ENCODE measurements at regions not wholly inside any gene's neighbourhood (a gene's known extent, or its start where the extent isn't known, plus 50 kb on each side); places are given as distances from the start of the nearest gene placed in this dataset.

- no peak for DNase-seq
Measured at GRCh38 chr3:82508-82907, 114.1 kb upstream of the CHL1 start.

DNA sequence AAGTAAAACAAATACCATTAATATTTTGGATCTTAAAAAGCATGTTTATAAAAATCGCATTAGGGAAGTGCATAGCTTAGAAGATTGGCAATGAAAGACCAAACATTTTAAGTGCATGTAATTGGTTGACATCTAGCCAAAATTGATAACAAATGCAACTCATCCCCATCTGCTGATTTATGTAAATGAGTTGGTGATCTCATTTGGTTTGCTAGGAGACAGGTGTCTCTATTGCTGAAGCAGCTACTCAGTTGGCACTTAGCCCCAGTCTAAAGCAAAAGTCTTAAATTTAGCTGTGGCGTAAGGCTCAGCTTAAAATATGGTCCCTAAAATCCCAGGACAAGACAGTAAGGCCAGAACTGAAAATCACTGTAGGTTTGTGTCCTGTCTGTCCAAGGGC is 113.5 kb upstream of the CHL1 start:
- no peak for DNase-seq

- DNase-seq: no peak
Measured at GRCh38 chr3:85180-85579, 111.4 kb upstream of the CHL1 start.

DNA sequence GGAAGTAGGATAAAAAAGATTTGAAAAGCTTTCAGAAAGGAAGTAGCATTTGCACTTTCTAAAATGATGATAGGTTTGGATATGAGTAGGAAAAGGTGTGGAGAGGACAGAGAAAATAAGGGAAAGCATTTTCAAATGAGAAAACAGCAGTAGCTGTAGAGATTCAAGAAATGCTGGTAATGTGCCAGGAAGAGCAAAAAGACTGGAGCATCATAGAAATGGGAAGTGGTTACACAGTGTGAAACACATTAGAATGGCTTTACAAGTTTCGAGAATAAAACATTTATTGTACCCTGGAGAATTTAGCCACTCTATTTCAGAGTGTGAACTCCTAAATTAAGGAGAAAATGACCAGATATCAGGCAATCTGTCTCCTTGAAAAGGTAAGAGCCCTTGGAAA is 108.3 kb upstream of the CHL1 start:
- no peak for DNase-seq

DNA sequence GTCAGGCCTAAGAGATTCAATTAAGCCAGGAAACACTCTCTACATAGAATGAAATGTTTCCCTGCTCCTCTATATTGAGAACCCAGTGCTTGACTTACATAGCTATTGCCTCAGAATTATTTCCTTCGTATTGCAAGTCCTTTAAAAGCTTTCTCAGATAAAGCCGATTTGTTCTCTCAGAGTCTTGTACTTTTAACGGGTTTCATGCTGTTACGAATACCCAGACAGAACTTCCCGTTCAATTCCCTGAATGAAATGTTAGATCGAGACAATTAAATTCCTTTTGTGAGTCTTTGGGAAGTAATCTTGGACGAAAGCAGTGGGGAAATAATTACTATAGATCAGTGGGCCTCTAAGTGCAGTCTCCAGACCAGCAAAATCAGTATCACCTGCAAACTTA is 102.8 kb upstream of the CHL1 start:
- DNase-seq: no peak

- DNase-seq: no peak
Measured at GRCh38 chr3:96259-96658, 100.3 kb upstream of the CHL1 start.

- DNase-seq: no peak
Measured at GRCh38 chr3:97417-98258, 98.9 kb upstream of the CHL1 start.

GRCh38 chr3:98259-98654 is 98.3 kb upstream of the CHL1 start:
- DNase-seq: no peak

GRCh38 chr3:99506-99905 is 97.1 kb upstream of the CHL1 start:
- no peak for DNase-seq

- no peak for DNase-seq
Measured at GRCh38 chr3:102484-102883, 94.1 kb upstream of the CHL1 start.

- DNase-seq: no peak
Measured at GRCh38 chr3:103991-104390, 92.6 kb upstream of the CHL1 start.

DNA sequence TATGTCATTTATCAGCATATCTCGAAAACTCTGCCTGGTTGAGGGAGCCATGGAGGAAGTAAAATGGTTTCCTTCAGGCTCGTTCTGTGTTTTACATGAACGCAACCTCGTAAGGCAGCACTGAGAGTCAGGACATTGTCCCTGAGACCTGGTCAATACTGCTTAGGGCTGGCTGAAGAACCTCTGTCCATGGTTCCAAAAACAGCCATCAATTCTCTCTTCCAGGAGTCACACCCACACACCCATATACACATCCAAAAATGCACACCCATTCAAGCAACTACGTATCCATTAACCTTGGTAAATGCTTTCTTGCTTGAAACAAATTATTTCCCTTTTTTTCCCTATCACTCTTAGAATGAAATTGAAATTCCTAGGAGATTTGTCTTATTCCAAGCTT is 91.0 kb upstream of the CHL1 start:
- no peak for DNase-seq

- DNase-seq: no peak
Measured at GRCh38 chr3:106619-107018, 89.9 kb upstream of the CHL1 start.

GRCh38 chr3:111143-112069 is 85.2 kb upstream of the CHL1 start:
- DNase-seq: no peak

DNA sequence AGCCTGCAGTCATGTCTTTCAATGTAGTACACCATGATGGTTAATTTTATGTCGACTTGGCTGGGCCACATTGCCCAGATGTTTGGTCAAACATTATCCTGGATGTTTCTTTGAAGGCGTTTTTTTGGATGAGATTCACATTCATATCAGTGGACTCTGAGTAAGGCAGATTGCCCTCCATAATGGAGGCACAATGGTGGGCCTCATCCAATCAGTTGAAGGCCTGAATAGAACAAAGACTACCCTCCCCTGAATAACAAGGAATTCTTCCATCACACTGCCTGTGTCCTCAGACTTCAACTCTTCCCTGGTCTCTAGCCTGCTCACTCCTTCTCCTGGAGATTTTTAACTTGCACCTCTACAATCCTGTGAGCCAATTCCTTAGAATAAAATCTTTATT is 83.8 kb upstream of the CHL1 start:
- DNase-seq: no peak

DNA sequence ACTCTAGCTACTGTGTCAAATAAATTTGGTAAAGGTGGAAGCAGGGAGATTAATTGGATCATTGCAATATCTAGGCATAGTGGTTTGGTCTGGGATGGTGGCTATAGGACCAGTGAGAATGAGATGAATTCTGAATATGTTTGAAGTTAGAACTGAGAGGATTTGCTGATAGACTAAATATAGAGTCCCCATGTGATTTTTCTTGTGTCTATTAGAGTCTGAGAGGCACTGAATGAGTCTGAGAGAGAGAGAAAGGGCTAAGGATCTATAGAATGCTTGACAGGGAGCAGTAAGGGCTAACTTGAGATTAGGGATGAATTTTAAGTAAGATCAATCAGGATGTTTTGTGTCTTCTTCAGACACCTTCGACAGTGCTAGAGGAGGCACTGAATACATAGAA is 77.9 kb upstream of the CHL1 start:
- DNase-seq: no peak

DNA sequence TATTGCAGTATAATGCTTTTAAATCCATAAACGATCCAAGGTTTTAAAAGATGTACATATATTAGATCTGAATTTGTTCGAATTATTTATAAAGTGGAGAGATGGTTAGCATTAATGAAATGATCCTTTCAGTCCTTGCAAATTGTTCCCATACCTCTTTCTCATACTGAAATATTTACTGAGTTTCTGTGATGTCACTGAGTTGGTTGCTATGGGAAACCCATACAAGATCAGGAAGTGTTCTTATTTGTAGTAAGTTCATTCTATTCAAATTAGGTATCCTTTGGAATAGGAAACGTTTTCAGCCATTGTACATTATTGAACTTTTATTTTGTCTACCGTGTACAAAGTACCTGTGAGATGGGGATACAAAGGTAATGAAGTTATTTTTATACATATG is 73.2 kb upstream of the CHL1 start:
- DNase-seq: no peak

DNA sequence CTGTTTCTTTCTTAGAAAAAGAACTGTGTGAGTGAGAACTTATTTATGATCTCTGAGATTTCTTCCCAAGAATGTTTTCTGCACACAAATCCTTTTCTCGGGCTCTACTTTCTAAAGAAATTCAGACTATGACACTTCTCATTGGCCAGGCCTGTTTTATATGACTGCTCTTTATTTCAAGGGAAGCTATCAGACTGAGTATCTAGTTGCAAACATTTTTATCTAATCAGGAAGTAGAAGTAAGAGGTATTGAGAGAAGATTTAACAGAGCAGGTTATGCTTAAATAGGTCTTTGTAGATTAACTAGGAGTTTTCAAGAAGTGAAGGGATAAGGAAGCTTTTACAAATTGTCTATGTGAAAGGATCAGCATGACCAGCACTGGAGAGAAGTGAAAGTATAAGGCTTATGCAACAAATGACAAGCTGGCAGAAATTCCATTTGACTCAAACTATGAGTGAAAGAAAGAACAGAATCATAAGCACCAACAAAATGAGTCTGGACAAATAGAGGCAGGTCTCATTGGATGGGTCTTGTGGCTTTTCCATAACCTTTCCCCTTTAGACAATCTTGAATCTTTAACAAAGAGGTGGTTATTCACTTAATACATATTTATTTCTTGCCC is 71.9 kb upstream of the CHL1 start:
- no peak for DNase-seq

DNA sequence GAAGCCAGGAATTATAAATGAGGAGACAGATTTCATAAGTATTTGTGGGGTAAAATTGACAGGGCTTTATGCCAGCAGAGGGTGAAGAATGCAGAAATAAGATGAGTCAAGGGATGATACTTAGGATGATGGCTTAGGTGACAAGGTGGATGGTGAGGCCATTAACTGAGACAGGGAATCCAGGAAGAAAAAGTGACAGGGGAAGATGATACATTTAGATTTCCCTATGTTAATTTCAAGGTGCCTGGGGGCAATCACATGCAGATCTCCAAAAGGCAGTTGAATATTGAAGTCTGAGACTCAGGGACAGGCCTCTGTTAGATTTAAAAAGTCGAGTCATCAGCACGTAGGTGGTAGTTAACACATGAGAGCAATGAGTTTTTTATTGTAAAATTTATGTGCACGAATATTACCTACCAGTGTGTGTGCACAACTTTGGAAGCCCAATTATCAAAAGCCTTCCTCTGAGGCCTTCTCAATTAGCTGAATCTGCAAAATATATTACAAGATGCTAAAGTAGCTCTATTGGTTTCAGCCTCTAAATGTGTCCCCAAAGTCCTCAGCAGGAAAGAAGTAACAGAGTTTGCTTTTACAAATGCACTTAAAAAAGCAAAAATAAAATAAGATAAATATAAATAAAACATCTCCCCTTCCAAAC is 67.9 kb upstream of the CHL1 start:
- no peak for DNase-seq

DNA sequence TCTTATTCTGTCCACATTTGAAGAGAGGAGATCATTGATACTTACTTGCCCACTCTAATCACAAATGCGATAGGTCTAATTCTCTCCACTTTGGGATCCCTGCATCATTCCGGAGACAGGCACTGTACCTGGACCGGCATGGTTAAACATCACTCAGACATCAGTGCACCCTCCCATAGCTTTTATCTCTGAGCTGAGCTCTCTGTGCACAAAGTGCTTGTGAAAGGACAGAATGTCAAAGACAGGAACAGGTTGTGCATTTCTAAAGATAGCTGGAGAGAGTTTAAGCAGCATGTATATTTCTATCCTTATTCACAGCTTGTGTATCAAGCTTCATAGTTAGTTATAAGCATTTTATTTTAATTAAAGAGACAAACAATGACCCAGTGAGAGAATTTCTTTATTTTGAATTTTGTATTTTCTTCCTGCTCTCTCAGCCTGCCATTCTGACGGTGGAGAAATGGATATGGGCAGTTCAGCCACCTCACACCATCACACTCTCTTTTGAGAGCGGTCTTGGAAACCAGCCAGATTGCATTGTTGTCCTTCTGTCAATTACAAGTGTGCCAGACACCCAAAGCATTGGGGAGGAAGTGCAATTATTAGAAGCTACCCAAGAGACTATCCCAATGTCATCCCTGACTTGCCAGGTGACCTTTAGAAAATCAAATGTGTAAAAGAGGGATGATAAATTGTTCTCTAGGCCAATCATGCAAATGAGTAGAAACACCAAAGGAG is 65.2 kb upstream of the CHL1 start:
- DNase-seq: no peak

- DNase-seq: no peak
Measured at GRCh38 chr3:132378-132777, 64.2 kb upstream of the CHL1 start.

- DNase-seq: no peak
Measured at GRCh38 chr3:132904-133303, 63.7 kb upstream of the CHL1 start.

Measured in activated CD4-positive, alpha-beta T cell treated with anti-CD3 and anti-CD28 coated beads, Interleukin-2, Interleukin-6, amounts not matched to agents 100 ng/mL and 50 ng/mL, durations not matched to agents 16 hours and 8 hours (primary cell).